ENCODE measurements at regions not wholly inside any gene's neighbourhood (a gene's known extent, or its start where the extent isn't known, plus 50 kb on each side); places are given as distances from the start of the nearest gene placed in this dataset.

DNA sequence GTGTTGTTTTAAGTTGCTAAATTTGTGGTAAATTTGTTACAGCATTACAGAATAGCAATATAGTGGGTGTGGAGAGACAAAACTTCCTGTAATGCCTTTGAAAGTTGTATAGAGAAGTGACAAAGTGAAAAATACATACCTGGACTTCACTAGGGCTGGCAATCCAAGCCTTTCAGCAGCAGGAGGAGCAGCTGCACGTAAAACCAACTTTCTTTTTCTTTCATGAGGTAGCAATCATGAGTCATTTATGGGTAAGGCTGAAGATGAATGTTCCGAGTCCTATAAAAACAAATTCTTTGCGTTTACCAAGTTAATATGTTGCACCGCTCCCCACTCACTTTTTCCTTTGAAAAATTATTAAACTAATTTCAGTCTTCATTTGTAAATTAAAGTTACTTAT, 1138.2 kb downstream of the TAF11L14 start:
- TF ChIP-seq EZH2 (IDR thresholded peaks at IDR 0.05; ENCODE audit: insufficient read depth, poor library complexity, severe bottlenecking) (no peak), EZH2phosphoT487 (IDR thresholded peaks at IDR 0.05; ENCODE audit: insufficient read depth, low read depth) (no peak)
